ENCODE measurements at regions not wholly inside any gene's neighbourhood (a gene's known extent, or its start where the extent isn't known, plus 50 kb on each side); places are given as distances from the start of the nearest gene placed in this dataset.

DNA sequence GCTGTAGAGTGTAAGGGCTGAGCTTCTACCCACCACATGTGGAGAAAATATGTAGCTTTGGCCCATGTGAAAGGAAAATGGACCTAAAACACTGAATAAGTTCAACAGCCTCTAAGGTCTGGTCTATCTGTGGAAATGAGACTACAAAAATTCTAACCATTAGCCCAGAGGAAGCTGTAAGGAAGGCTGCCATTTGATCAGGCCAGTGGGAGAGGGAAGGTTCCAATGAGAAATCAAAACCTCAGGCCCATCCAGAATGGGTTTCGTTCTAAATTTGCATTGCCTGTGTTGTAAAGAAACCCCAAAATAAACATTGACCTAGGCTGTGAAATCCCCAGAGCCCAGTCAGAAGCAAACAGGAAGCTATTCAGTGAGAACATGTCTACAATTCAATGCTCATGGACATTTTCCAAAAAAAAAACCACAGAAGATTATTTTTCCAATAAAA lies 320.4 kb upstream of the SLC7A11 start:
- DNase-seq (ENCODE audit: low read depth), result peak; percentile 51

- DNase-seq (ENCODE audit: low read depth), result no peak
These were observed 319.8 kb upstream of the SLC7A11 start for GRCh38 chr4:138561906-138562305.

- no peak for DNase-seq (ENCODE audit: low read depth)
These were observed 319.2 kb upstream of the SLC7A11 start for GRCh38 chr4:138561276-138561880.

- DNase-seq (ENCODE audit: low read depth), result no peak
These were observed 318.3 kb upstream of the SLC7A11 start for GRCh38 chr4:138560448-138560847.

DNA sequence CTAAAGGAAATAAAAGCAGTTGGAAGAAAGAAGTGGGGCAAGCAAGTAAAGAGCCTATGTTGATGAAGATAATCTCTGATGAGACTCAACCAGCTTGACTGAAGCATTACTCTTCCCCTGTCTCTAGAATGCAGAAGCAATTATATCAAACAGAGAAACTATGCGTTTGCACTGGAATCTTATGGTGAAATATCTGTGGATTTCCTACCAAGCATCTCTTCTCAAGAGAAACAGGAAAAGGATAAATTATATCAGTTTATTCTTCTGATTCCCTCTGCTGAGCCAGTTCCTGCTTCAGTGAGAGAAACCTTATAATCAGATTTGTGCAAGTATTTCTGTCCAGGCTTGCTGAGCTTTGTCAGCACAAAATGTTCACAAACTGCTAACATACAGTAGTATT lies 316.7 kb upstream of the SLC7A11 start:
- peak; percentile 17 for DNase-seq (ENCODE audit: low read depth)

GRCh38 chr4:138555584-138555983 lies 313.4 kb upstream of the SLC7A11 start:
- DNase-seq (ENCODE audit: low read depth), result peak; percentile 61

GRCh38 chr4:138555108-138555507 lies 313.0 kb upstream of the SLC7A11 start:
- DNase-seq (ENCODE audit: low read depth), result no peak

- no peak for DNase-seq (ENCODE audit: low read depth)
These were observed 311.1 kb upstream of the SLC7A11 start for GRCh38 chr4:138553001-138553845.

GRCh38 chr4:138542191-138542776 lies 300.1 kb upstream of the SLC7A11 start:
- peak; percentile 19 for DNase-seq (ENCODE audit: low read depth)

DNA sequence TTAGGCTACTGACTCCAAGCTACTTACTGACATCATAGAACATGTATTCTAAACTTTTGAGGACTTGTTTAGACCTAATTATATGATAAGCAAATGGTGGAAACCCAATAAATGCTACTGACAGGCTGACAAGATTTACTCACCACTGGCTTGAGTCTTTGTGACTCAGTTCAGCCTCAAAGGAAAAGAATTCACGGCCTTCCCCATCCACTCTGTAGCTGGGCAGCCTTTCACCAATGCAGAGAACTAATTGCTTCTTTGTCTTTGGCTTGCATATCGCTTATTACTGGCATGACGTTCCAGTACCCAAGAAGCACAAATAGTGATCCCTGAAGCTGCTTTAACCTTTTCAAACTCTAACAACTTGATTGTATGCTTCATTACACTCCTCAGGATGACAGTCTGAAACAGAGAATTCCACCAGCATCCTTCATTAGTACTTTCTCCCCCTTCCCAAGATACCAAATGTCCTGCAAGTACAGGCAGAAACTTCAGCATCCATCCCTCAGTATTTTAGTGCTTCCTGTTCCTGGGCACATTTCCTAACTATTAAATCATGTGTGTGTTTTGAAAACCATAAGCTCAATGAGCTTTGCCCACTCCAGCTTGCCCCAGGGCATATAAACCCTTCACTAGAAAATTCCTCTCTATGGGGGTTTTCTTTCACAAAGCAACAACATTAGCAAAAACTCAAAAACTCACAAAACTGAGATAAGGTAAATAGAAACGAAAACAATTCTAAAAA lies 298.1 kb upstream of the SLC7A11 start:
- peak; percentile 25 for DNase-seq (ENCODE audit: low read depth)

DNA sequence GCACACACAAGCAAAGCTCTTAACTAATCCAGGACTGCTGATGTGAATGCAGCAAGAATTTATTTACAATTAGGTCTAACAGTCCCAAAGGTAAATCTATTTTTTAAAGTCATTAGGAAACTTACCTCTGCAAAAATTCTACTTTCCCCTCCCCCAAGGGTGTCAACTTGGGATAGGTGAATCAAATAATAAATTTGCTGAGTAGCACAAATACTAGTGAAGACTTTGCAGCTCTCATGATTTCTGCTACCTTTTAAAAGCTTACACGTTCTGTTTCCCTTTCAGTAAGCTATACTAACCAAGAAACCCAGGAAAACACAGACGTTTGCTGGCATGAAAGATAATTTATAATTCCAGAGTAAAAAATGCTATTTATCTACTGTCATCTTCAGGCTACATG lies 296.6 kb upstream of the SLC7A11 start:
- DNase-seq (ENCODE audit: low read depth), result no peak

GRCh38 chr4:138537731-138538490 lies 295.8 kb upstream of the SLC7A11 start:
- no peak for DNase-seq (ENCODE audit: low read depth)

- peak; percentile 46 for DNase-seq (ENCODE audit: low read depth)
These were observed 293.2 kb upstream of the SLC7A11 start for GRCh38 chr4:138535316-138535715.

GRCh38 chr4:138522366-138522765 lies 280.2 kb upstream of the SLC7A11 start:
- DNase-seq (ENCODE audit: low read depth), result peak; percentile 51

DNA sequence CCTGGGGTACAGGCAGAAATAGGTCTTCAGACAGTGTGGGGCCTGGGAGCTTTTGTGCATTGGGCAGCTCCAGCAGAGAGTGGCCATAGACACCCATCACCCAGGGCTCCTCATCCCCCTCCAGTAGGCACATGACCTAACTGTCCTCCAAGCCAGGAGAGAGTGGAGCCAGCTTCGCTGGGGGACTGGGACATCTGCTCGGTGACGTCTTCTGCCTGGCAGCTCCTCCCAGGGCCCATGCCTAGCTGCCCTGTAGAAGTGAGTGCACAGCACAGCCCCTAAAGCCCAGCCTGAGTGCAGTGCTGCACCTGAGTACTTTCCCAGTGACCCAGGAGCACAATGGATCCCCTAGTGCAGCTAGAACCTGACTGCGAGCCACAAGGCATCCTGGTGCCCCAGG lies 279.7 kb upstream of the SLC7A11 start:
- DNase-seq (ENCODE audit: low read depth), result no peak

DNA sequence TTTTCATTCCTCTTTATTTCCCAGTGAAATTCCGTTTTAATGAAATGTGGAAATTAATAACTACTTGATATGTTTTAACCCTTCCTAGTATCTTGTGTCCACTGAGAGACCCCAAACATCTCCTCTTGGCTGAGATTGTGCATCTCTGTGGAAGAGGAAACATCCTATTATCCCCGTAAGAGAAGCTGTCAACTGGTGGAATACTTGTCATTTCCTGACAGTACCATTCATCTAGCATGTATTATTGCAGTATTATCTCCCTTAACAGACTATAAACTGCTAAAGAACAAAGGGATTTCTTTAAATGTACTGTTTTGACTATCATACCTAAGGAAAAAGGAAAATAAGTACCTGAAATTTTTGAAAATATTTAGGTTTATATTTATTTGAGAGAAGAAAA lies 277.3 kb upstream of the SLC7A11 start:
- DNase-seq (ENCODE audit: low read depth), result no peak

- no peak for DNase-seq (ENCODE audit: low read depth)
These were observed 271.4 kb upstream of the SLC7A11 start for GRCh38 chr4:138513535-138513934.

DNA sequence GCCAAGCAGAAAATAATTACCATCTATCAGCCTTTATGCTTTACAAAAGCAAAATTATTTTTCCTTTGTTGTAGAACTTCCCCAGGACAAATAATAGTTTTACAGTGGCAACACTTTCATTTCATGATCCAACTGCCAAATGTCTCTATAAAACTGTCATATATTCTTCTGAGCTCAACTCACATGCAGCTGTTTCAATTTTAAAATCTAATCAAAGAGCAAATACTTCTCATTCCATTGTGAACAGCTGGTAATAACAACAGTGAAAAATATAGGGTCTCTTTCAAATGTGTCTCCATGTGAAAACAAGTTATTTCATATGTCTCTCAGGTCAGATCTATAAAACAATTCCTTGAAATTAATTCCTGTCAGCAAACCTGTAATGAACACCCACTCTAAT lies 270.6 kb upstream of the SLC7A11 start:
- DNase-seq (ENCODE audit: low read depth), result no peak

DNA sequence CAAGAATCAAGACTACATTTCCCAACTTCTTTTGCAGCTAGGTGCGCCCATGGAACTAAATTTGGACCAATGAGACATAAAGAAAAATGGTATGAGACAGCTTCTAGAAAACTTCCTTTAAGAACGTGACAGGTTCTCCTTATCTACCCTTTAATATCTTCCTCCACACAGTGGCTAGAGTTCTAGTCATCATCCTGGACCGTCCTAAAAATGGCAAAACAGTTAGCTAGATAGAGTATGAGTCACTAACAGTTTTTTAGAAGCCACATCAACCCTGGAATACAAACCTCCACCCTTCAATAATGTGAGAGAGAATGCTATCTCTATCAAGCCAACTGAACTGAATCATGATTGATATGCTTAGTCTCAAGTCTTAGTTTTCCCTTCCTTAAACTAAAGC lies 267.9 kb upstream of the SLC7A11 start:
- DNase-seq (ENCODE audit: low read depth), result peak; percentile 44

- no peak for DNase-seq (ENCODE audit: low read depth)
These were observed 267.2 kb upstream of the SLC7A11 start for GRCh38 chr4:138509346-138509745.

DNA sequence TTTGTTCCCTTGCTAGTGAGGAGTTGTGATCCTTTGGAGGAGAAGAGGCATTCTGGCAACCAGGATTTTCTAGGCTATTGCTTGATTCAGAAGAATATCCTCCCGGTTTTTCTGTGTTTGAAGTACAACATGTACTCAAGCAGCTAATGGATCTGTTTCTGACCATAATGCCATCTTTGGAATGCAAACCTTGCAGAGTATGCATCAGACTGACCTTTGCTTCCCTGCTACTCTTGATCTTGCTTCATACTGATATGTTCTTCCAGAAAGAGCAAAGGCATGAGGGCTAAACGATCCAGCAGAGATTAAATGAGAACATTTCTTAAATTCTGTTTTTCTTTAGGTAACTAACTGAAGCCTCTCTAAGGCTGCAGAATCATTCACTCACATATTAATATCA lies 265.4 kb upstream of the SLC7A11 start:
- DNase-seq (ENCODE audit: low read depth), result peak; percentile 99

DNA sequence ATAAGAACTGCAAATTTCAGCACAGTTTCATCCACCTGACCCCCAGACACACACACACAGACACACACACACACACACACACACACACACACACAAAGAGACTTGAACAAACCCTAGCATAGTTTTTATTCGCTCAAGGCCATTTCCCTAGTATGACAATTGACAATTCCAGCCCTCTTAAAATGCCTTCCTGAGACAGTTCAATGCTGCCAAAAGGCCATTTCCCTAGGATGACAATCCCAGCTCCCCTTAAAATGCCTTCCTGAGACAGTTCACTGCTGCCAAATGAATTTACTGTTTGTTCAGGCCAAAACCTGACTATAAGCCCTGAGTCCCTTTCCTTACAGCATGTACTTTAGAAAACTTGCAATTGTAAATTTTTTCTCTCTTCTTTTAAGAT lies 259.5 kb upstream of the SLC7A11 start:
- DNase-seq (ENCODE audit: low read depth), result no peak

Data from amniotic epithelial cell (primary cell).